ENCODE measurements at regions not wholly inside any gene's neighbourhood (a gene's known extent, or its start where the extent isn't known, plus 50 kb on each side); places are given as distances from the start of the nearest gene placed in this dataset.

DNA sequence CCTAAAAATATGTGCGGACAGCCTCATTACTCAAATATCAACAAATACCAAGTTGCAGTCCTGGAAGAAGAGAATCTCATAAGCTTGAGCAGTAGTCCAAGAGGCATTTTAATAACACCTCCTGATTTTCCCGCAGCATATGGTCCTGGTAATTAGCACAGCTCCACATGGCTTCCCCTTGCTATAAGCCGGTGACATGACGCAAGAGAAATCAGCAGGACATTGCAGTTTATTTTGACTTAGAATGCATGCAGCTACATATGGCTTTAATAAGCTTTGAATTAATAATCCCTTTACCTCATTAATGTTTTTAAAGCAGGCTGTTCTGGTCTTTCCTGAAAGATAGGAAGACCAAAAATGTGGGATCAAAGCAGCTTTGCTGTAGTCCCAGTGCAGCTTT, 137.6 kb downstream of the RAMP3 start:
- TF ChIP-seq, protein P1, sequence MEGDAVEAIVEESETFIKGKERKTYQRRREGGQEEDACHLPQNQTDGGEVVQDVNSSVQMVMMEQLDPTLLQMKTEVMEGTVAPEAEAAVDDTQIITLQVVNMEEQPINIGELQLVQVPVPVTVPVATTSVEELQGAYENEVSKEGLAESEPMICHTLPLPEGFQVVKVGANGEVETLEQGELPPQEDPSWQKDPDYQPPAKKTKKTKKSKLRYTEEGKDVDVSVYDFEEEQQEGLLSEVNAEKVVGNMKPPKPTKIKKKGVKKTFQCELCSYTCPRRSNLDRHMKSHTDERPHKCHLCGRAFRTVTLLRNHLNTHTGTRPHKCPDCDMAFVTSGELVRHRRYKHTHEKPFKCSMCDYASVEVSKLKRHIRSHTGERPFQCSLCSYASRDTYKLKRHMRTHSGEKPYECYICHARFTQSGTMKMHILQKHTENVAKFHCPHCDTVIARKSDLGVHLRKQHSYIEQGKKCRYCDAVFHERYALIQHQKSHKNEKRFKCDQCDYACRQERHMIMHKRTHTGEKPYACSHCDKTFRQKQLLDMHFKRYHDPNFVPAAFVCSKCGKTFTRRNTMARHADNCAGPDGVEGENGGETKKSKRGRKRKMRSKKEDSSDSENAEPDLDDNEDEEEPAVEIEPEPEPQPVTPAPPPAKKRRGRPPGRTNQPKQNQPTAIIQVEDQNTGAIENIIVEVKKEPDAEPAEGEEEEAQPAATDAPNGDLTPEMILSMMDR (conservative IDR thresholded peaks at IDR 0.05 in 1 of 2, IDR thresholded peaks at IDR 0.05 in 1 of 2; ENCODE audit: low read depth in 1 of 2, low read length in 2 of 2): no peak
- TF ChIP-seq EZH2 (IDR thresholded peaks at IDR 0.05; ENCODE audit: low read length, missing control alignments): no peak

All from fibroblast of lung (primary cell).